ENCODE measurements at regions not wholly inside any gene's neighbourhood (a gene's known extent, or its start where the extent isn't known, plus 50 kb on each side); places are given as distances from the start of the nearest gene placed in this dataset.

- TF ChIP-seq, protein P1, sequence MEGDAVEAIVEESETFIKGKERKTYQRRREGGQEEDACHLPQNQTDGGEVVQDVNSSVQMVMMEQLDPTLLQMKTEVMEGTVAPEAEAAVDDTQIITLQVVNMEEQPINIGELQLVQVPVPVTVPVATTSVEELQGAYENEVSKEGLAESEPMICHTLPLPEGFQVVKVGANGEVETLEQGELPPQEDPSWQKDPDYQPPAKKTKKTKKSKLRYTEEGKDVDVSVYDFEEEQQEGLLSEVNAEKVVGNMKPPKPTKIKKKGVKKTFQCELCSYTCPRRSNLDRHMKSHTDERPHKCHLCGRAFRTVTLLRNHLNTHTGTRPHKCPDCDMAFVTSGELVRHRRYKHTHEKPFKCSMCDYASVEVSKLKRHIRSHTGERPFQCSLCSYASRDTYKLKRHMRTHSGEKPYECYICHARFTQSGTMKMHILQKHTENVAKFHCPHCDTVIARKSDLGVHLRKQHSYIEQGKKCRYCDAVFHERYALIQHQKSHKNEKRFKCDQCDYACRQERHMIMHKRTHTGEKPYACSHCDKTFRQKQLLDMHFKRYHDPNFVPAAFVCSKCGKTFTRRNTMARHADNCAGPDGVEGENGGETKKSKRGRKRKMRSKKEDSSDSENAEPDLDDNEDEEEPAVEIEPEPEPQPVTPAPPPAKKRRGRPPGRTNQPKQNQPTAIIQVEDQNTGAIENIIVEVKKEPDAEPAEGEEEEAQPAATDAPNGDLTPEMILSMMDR (conservative IDR thresholded peaks at IDR 0.05; ENCODE audit: low read depth in 2 of 2), result no peak
- TF ChIP-seq CREB1 (CRISPR knock-in tag; IDR thresholded peaks at IDR 0.05; ENCODE audit: low read depth) (no peak), EZH2phosphoT487 (IDR thresholded peaks at IDR 0.05; ENCODE audit: unreplicated experiment) (no peak), EZH2 (IDR thresholded peaks at IDR 0.05; ENCODE audit: low read depth, unreplicated experiment) (no peak), REST (IDR thresholded peaks at IDR 0.05; ENCODE audit: unreplicated experiment) (no peak), JUNB (IDR thresholded peaks at IDR 0.05; ENCODE audit: unreplicated experiment) (no peak), POLR2AphosphoS5 (IDR thresholded peaks at IDR 0.05; ENCODE audit: low read depth) (no peak), STAT1 (IDR thresholded peaks at IDR 0.05; ENCODE audit: unreplicated experiment) (no peak), ZNF331 (CRISPR knock-in tag; IDR thresholded peaks at IDR 0.05; ENCODE audit: low read depth) (no peak), NANOG (IDR thresholded peaks at IDR 0.05; ENCODE audit: borderline replicate concordance) (no peak)
- TF ChIP-seq, protein P2, sequence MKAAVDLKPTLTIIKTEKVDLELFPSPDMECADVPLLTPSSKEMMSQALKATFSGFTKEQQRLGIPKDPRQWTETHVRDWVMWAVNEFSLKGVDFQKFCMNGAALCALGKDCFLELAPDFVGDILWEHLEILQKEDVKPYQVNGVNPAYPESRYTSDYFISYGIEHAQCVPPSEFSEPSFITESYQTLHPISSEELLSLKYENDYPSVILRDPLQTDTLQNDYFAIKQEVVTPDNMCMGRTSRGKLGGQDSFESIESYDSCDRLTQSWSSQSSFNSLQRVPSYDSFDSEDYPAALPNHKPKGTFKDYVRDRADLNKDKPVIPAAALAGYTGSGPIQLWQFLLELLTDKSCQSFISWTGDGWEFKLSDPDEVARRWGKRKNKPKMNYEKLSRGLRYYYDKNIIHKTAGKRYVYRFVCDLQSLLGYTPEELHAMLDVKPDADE (IDR thresholded peaks at IDR 0.05), result no peak
Measured at GRCh38 chr2:160882906-160883305, 277.3 kb upstream of the TANK start.
